Stomach (tissue), 4 donors: ENCODE measurements at regions not wholly inside any gene's neighbourhood (a gene's known extent, or its start where the extent isn't known, plus 50 kb on each side); places are given as distances from the start of the nearest gene placed in this dataset.

ENCODE experiments used
- EP300 ChIP-seq: sonication (generic); formaldehyde crosslinking; IDR thresholded peaks from one replicate; pipeline ENCODE4 v1.6.1; 2017; ENCODE audit warnings: antibody characterized with exemption
- POLR2AphosphoS5 ChIP-seq, 3 donors: sonication (generic); formaldehyde crosslinking; IDR thresholded peaks; one replicate each; pipeline ENCODE4 v1.6.1; 2016; ENCODE audit warnings: antibody characterized with exemption in 3 of 3
- TF ChIP-seq, protein P1 (sequence below), 7 experiments: fragments of 450-650 bp in 4 of 7; fragments of 200-600 bp in 3 of 7; sonication (generic) in 3 of 7; IDR thresholded peaks; one replicate each; pipeline ENCODE4 v1.5.1; 2016 to 2019; ENCODE audit warnings: antibody characterized with exemption in 7 of 7, control low read depth in 2 of 7, mild to moderate bottlenecking in 1 of 7

GRCh38 chr9:105128908-105129600 is 115.4 kb upstream of the SLC44A1 start:
- TF ChIP-seq, protein P1, sequence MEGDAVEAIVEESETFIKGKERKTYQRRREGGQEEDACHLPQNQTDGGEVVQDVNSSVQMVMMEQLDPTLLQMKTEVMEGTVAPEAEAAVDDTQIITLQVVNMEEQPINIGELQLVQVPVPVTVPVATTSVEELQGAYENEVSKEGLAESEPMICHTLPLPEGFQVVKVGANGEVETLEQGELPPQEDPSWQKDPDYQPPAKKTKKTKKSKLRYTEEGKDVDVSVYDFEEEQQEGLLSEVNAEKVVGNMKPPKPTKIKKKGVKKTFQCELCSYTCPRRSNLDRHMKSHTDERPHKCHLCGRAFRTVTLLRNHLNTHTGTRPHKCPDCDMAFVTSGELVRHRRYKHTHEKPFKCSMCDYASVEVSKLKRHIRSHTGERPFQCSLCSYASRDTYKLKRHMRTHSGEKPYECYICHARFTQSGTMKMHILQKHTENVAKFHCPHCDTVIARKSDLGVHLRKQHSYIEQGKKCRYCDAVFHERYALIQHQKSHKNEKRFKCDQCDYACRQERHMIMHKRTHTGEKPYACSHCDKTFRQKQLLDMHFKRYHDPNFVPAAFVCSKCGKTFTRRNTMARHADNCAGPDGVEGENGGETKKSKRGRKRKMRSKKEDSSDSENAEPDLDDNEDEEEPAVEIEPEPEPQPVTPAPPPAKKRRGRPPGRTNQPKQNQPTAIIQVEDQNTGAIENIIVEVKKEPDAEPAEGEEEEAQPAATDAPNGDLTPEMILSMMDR (IDR thresholded peaks at IDR 0.05): no peak
- no peak for TF ChIP-seq POLR2AphosphoS5 (IDR thresholded peaks at IDR 0.05)
- no peak for TF ChIP-seq EP300
